Head of caudate nucleus (tissue), 42 donors: ENCODE measurements at regions not wholly inside any gene's neighbourhood (a gene's known extent, or its start where the extent isn't known, plus 50 kb on each side); places are given as distances from the start of the nearest gene placed in this dataset.

Experiments
- DNase-seq, 42 donors: peaks; one replicate each; pipeline versions ENCODE4 v3.0.0 to v3.0.0-alpha.2; 2020 to 2021; ENCODE audit warnings: mixed read lengths in 7 of 42
- intact Hi-C: fragments of 100-400 bp; cut with DNase I; formaldehyde crosslinking; loops from one replicate; pipeline ENCODE4 v1.15.0; 2022

DNA sequence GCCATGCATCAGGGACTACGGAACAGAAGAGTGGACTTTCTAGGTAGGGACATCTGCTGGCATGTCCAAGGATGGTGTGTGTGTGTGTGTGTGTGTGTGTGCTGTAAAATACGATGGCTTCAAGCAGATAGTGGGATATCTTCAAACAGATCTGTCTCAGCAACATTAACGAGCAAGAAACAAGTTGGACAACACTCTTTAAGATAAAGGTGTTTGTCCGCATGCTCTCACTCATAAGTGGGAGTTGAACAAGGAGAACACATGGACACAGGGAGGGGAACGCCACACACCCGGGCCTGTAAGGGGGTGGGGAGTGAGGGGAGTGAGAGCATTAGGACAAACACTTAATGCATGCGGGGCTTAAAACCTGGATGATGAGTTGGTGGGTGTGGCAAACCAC is 89.8 kb upstream of the AKR1E2 start:
- DNase-seq = no peak
- intact Hi-C loops = no loop called here

DNA sequence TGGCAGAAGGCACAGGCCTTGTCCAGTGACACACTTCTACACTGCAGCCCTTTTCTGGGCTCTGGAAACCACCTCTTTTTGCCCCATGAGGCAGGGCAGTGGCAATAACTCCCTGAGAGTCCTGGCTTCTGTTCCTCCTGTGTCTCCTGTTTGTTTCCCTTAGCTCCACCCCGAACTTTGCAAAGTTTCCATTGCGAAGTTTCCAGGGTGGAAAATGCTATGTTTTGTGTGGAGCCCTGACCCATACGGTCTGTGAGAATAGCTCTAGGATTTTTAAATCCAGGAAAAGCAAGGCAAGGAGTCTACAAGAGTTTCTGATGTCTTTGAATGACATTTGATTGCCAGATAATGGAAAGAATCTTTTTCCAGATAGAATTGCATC is 92.2 kb upstream of the AKR1E2 start:
- intact Hi-C loops = no loop called here
- no peak for DNase-seq

DNA sequence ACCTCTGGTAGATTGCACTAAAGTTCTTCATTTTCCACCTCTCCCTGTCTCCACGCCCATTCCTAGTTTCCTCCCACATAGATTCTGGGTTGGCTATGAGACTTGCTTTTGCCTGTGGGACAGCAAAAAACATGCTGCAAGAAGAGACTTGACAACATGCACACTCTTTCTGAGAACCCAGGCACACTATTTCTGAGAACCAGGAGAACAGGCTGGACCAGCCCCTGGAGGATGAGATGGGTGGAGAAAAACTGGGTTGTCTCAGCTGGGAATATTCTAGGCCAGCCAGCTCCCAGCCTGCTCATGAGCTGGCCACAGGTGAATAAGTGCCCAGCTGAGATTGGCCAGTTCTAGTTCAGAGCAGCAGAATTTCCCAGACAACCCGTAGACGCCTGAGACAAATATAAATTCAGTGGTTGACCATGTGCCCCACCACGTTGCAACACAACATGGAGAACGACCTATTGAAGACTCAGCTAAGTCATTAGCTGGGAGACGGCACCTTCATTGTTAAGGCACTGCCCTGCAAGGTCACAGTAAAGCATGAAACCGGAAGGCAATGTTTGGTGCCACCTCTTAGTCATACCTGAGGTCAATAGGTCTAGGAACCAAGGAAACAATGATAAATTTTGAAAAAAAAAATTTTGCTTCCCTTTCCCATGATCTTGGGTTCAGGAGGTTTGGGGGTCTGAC is 92.7 kb upstream of the AKR1E2 start:
- no peak for DNase-seq
- intact Hi-C loops = no loop called here

DNA sequence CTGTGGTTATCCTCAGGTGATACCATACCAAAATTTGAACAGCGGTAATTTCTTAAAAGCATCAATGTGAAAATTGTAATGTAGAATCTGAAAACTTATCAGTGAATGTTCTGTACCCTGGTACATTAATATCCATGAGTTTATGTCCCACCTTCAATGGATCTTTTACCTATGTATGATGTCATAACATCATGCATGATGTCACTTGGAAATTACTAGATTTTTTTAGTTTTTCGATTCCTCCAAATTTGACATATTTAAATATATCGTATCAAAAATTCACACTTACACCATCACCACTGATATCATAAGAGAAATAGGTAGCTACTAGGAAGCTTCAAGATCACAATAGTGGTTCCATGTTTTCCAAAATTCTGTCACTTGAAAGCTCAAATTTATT is 95.0 kb upstream of the AKR1E2 start:
- intact Hi-C loops = no loop called here
- DNase-seq = no peak

DNA sequence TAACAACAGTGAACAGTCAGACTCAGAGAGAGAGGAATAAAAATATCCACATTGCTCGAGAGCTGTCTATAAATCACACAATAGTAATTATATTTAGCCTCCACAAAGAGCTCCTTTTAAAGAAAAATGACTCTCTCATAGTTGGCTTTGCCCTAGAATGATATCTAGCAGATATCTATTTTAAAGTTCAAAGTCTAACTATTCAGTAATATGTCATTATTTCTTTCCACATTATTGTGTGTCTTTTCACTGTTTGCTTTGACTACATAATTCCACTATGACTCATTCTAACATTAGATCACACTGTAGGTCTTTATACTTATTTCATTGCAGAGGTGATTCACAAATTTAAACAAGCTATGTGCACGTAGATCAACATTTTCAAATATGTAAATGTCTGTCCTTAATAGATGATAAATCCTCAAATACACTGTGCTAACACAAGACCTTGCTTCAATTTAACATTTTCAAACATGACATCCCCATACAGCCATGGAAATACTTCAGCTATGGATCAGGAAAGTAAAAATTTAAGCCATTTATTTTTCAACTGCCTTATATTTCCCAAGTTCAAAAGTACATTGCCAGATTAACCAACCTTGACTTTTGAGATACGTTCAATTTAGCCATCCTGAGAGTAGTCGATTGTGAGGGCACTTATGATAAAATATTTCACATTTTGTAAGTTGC is 99.9 kb upstream of the AKR1E2 start:
- DNase-seq = no peak
- intact Hi-C loops = no loop called here

DNA sequence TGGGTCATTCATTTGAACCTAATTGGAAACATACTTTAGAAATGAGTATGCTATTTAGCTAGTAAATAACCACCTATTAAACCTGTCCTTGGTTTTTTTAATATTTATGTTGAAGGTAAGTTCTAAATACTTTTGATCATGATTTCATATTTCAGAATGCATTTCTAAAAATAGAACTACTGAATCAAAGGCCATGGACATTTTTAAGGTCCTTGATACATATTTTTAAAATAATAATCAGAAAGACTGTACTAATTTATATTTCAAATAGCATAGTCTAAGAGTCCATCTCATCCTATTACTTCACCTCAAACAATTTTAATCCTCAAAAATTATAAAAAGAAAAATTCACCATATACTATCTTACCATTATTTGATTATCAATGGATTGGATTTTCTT is 102.1 kb upstream of the AKR1E2 start:
- no peak for DNase-seq
- intact Hi-C loops = no loop called here

DNA sequence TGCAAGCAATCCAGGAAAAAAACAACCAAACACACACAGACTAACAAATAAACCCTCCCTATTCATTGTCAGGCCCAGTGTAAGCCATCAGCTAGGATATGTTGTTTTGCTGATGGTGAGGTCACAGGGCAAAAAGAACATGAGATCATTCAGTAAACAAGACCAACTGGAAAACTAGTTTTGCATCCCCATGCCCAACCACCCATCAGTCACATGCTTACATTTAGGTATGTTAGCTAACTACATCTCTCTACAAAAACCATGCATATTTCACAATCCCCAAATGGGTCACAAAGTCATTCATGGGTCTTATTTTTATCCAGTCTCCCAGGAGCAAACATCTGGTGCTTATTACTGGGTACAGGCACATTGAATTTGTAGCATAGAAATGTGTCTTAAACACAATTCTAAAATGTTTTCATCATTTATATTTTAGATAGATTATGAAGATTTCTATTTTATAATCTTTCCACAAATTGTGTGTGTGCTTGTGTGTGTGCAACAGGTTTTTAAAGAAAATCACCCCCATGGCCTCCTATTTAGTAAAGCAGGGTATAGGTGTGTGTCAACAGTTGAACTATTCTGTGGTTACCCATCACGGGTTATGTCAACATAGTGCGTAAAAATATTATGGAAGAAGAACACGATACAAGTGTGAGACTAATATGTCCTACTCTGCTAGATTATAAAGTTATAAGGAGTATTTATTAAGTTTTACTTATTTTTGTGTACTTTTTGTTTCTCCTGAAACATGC is 103.8 kb upstream of the AKR1E2 start:
- DNase-seq = no peak
- intact Hi-C loops = no loop called here

DNA sequence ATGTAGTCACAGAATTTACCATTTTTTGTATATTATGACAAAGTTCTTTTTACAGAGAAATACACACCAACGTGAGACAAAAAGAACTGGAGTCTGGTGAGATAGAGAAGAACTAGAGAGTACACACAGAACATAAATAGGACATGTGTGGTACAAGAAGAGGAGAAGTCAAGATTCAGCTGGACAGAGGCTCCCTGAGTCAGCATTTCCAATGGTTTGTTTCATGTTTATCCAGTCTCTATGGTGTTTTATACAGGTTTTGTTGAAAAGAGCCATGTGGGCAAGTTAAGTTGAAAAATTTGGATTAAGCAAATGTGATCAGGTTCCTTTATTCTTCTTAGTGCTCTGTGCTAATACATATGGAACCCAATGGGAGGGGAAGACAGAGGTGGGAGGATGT is 105.5 kb upstream of the AKR1E2 start:
- intact Hi-C loops = no loop called here
- no peak for DNase-seq

DNA sequence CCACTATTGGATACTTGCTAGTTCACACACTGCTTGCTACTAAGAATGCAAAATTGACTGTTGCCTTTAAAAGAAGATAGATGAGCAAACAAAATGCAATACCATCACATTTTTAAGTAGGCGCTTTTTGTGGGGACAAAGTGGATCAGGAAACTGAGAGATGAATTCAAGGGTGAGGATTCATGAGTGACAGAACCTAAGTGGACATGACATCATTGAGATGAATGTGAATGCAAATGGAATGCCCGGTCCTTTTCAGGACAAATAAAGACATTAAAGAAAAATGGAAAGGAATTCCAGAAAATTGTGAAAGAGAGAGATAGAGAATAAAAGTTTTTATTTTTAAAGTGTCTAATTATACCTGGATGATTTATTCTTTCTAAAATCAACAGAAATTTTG is 106.3 kb upstream of the AKR1E2 start:
- intact Hi-C loops = no loop called here
- no peak for DNase-seq

DNA sequence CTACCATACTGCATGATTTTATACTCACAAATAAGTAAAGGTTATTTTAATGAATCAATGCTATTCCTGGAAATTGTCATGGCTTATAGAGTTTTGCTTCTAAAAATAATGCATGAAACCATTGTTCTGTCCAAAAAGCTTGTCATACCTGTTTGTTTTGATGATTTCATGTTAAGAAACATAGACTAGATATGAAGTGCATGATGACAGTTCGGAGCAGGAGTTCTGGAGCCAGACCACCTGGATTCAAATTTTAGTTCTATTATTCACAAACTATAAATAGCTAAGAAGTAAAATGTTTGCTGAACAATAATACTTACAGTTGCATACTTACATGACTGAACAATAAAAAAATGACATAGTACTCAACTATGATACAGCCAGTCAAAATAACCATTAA is 107.0 kb upstream of the AKR1E2 start:
- intact Hi-C loops = no loop called here
- DNase-seq = no peak

DNA sequence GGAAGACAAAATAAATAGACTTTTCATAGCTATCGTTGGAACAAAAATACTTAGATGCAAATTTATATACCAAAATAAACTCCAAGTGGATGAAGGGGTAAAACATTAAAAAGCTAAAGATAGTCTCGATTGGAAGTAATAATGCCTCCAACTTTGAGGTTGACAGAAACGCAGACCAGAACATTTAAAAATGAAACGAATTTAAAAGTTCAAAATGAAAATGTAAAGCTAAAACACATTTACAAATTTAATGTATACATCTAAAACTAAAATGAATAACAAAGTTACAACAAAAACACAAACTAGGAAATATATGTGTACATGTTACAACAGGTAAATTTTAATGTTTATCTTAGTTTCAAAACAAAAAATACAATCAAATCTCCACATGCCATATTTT is 107.5 kb upstream of the AKR1E2 start:
- intact Hi-C loops = no loop called here
- DNase-seq = no peak

DNA sequence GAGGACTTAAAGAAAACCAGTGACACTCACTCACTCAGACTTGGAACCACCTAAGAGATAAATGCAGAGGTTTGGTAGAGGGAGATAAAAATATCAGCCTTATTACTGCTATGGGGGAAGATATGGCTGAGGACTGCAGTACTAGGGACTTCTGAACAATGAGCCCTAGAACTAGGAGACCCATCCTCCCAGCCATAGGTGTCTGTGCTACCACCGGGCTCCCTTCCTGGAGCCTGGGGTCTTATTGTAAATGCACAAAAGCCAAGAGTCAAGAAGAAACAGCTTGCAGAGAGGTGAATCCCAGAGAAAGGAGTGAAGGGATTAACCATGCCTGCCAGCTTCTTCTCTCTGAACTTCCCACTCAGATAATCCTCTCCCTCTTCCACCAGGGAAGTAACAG is 108.3 kb upstream of the AKR1E2 start:
- no peak for DNase-seq
- intact Hi-C loops = no loop called here

DNA sequence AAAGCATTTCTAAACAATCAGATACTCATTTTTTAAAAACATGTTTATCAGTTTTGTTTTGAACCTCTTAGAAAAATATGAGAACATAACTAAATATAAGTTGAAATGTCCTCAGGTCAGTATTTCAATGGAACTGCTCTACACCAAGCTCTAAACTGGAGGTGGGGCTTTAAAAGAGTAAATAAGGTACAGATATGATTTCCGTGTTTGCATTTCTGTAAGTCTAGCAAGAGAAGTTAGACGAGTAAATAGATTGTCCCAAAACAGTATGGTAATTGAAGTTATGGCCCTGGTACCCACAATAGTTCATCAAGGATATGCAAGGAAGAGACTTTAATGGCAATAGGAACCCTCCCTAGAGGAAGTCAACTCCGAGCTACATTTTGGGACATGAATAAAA is 115.1 kb upstream of the AKR1E2 start:
- no peak for DNase-seq
- intact Hi-C loops = no loop called here

DNA sequence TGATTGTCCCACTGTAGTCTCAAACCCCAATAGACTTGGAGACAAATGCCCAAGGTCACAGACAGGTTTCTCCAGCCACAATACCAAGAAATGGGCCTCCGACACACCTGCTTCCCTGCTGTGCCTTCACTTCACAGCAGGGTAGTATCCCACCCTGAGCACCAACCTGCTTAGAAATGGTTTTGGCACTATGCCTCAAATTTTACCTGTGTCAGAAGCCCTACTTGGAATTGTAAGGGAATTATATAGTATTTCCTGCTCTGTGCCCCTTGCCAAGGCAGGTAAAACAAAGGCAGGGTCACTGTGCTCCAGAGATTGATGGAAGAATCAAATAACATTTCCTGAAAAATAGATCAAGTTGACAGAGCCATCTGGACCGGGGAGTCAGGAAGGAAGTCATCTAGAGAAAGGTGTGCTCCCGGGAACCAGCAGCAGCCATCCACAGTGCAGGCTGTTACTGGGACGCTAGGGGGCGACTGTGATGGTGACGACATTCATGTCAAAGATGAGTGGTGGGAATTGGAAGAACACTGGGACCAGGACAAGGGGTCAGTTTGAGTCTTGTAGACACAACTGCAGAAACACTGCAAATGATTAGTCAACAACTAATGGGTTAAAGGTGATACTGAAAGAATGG is 117.8 kb upstream of the AKR1E2 start:
- DNase-seq = no peak
- intact Hi-C loops = no loop called here

DNA sequence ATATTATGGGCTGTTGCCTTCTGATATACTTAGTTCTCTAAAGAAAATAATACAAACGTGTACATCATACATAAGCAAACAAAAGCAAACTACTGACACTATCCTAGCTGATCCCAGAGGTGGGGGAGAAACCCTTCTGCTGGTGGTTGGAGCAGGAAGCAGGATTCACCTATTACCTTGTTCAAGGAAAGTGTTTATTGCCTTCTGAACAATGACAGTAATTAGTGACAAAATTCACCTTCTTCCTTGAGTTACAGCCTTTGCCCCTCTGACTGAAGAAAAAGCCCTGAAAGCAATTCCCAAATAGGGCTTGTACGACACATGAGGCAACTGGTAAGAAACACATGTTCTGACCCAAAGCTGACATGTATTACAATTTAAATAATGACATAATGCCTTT is 118.8 kb upstream of the AKR1E2 start:
- intact Hi-C loops = no loop called here
- no peak for DNase-seq

DNA sequence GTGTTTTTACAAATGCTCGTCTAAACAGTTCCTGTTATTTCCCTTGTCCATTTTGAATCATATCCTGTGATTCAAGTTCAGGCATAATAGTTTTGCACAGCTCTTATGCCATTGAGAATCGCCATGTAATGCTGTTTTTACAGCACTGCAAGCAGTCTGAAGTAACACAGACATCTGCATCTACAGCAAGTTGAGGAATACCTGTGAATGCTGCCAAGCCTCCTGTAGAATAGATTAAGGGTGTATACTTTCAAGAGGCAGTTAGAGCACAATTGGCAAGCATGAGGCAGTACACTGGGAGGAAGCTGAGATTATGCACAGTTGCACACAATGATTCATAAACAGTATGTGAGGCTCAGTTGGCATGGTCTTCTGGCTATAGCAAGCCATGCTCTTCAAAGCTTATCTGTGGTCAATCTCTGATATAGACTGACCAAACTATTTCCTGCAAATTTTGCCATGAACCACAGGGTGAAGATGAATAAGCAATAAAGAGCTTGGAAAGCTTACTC is 121.9 kb upstream of the AKR1E2 start:
- no peak for DNase-seq
- intact Hi-C loops = no loop called here

DNA sequence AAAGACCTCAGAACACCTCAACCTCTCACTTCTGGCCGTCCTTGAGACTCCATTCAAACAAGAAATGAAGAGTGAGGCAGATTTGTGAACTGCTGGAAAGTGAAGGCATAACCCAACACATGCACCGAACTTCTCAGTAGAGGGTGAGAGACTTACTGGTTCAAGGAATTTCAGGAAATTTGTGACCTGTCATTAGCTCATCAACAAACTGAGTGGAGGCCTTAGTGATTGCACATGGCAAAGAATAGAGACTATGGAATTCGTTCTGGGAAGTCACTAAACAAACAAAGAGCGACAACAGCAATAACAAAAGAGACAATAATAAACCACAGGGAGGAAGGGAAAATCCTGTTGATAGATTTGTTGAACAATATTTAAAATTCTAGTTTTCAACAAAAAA is 125.0 kb upstream of the AKR1E2 start:
- intact Hi-C loops = no loop called here
- no peak for DNase-seq

DNA sequence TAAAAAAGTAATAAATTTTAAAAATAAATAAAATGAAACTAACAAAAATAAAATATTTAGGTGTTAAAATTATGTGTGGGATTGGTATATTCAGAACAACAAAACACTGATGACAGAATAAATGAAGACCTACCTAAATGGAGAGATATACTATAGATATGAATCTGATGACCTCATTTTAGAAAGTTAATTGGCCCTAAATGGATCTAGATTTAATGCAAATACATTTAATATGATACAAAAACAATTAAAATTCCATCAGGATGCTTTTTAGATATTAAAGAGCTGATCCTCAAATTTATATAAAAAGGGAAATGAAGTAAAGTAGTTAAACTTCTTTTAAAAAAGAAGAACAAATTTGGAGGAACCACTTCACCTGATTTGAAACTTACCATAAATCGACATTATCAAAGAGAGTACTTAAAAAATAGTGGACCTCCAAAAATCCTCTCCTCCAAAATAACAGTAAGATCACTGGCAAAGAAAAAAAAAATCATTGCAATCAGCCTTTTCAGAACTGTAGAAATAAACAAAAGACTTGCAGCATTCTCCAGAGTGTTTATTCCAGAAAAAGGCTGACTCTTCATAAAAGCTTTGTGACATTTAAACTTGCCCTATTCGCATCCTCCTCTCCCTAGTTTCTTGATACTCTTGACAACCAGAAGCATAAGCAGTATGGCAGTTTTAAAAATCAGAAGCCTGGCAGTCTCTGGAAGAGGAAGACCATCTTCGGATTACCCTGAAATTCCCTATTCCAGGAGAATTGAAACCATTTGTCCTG is 125.9 kb upstream of the AKR1E2 start:
- intact Hi-C loops = no loop called here

DNA sequence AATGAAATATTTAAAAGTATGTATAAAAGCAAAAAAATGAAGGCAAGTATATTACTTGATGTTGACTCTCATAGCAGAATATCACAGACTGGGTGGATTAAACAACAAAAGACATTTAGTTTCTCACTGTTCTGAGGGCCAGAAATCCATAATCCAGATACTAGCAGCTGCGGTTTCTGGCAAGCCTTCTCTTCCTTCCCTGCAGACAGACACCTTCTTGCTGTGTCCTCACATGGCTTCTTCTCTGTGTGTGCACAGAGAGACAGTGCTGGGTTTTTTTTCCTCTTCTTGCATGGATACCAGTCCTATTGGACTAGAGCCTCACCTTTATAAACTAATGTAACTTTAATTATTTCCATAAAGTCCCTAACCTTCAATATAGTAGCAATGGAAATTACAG is 127.9 kb upstream of the AKR1E2 start:
- no peak for DNase-seq

More for the DNA sequence above, 125.9 kb upstream of the AKR1E2 start:
- no peak for DNase-seq

More for the DNA sequence above, 127.9 kb upstream of the AKR1E2 start:
- intact Hi-C loops = no loop called here
